Colonic mucosa (tissue), 4 donors: ENCODE measurements at regions not wholly inside any gene's neighbourhood (a gene's known extent, or its start where the extent isn't known, plus 50 kb on each side); places are given as distances from the start of the nearest gene placed in this dataset.

Experiments used
- DNase-seq: peaks from one replicate; pipeline ENCODE4 v3.0.0-alpha.2; 2020
- H3K27ac ChIP-seq: fragments of 200-600 bp; one replicate; pipeline ENCODE4 v1.8.0; 2021
- H3K27me3 ChIP-seq: fragments of 200-600 bp; one replicate; pipeline ENCODE4 v1.8.0; 2021
- H3K36me3 ChIP-seq: fragments of 200-600 bp; one replicate; pipeline ENCODE4 v1.8.0; 2021
- H3K4me1 ChIP-seq: fragments of 200-600 bp; one replicate; pipeline ENCODE4 v1.8.0; 2021; ENCODE audit warnings: mild to moderate bottlenecking
- H3K4me3 ChIP-seq: fragments of 200-600 bp; one replicate; pipeline ENCODE4 v1.8.0; 2021
- H3K9ac ChIP-seq, 2 donors: one replicate each; pipeline ENCODE4 v1.7.0; 2013; ENCODE audit warnings: control low read depth in 2 of 2, low read depth in 2 of 2, low read length in 2 of 2
- H3K9me3 ChIP-seq: fragments of 200-600 bp; one replicate; pipeline ENCODE4 v1.8.0; 2021
- intact Hi-C: fragments of 100-400 bp; cut with DNase I; formaldehyde crosslinking; loops from one replicate; pipeline ENCODE4 v1.14.1; 2022
- TF ChIP-seq, protein P1 (sequence below): fragments of 200-600 bp; IDR thresholded peaks from one replicate; pipeline ENCODE4 v1.8.0; 2022; ENCODE audit warnings: antibody characterized with exemption, mild to moderate bottlenecking
- donor health status: healthy.
- donor health status: DM: no; HTN: no; CAD: no.
- donor health status: DM: no; HTN: no; CAD: no.

DNA sequence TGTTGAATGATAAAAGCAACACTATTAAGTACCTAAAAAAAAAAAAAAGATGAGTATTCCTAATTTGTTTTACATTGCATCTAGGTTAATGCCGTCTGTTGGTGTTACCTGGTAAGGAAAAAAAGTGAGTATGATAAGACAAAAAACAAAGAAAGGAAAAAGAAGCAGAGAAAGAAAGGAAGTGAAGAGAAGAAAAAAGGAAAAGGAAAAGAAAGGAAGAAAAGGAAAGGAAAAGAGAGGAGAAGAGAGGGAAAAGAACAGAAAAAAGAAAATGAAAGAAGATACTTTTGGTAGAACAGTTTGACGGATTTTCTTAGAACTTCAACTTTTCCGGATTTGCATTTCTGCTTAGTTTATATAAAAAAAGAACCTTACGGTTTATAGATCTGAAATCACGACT, 387.9 kb downstream of the METTL4 start:
- Histone ChIP-seq H3K4me3 (no peak overlapping the region), H3K27ac (no peak overlapping the region), H3K27me3 (no peaks in the 10 kb centered on the region), H3K36me3 (no peaks in the 10 kb centered on the region), H3K9me3 (no peaks in the 10 kb centered on the region), H3K4me1 (no peaks in the 10 kb centered on the region), H3K9ac (no peak overlapping the region)
- intact Hi-C loops, result no loop called here
- TF ChIP-seq, protein P1, sequence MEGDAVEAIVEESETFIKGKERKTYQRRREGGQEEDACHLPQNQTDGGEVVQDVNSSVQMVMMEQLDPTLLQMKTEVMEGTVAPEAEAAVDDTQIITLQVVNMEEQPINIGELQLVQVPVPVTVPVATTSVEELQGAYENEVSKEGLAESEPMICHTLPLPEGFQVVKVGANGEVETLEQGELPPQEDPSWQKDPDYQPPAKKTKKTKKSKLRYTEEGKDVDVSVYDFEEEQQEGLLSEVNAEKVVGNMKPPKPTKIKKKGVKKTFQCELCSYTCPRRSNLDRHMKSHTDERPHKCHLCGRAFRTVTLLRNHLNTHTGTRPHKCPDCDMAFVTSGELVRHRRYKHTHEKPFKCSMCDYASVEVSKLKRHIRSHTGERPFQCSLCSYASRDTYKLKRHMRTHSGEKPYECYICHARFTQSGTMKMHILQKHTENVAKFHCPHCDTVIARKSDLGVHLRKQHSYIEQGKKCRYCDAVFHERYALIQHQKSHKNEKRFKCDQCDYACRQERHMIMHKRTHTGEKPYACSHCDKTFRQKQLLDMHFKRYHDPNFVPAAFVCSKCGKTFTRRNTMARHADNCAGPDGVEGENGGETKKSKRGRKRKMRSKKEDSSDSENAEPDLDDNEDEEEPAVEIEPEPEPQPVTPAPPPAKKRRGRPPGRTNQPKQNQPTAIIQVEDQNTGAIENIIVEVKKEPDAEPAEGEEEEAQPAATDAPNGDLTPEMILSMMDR, result no peak
- DNase-seq, result no peak

DNA sequence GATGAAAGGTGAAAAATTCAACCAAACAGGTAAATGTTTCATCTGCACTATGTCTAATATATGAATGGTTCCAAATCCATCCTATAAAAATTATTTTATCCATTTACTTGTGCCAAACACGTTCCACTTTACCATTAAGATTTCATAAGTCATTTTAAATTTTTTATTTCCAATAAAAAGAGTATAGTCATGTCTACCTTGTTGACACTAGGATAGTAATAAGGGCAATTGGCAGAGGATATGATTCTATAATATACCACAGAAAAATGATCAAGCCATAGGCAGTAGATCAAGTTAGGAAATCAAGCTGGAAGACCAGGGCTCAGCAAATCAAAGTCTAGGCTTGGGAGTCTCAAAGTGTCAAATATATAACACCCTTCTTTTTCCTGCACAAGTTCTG, 384.3 kb downstream of the METTL4 start:
- Histone ChIP-seq H3K9ac (no peak overlapping the region), H3K4me3 (no peak overlapping the region), H3K36me3 (no peaks in the 10 kb centered on the region), H3K9me3 (no peaks in the 10 kb centered on the region), H3K27me3 (no peaks in the 10 kb centered on the region), H3K4me1 (no peaks in the 10 kb centered on the region), H3K27ac (no peak overlapping the region)
- TF ChIP-seq, protein P1, result no peak
- no peak for DNase-seq
- intact Hi-C loops, result no loop called here

DNA sequence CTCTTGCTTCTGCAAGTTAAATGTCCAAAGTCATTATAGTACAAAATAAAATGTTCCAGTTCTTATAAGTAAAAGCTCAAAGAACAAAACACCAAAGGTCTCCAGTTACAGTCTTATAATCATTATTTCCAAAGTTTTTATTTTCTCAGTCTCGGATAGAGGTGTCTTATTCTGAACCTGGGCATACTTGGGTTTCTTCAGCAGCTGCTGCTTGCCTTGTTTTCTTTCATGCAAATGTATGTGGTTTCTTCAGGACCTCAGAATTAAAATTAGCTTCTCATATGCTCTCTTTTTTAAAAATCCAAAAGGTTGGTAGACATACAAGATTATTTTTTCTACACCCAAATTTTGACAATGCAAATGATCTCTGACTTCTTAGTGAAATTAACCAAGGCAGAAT, 383.0 kb downstream of the METTL4 start:
- DNase-seq, result no peak
- Histone ChIP-seq H3K9ac (no peak overlapping the region), H3K9me3 (no peaks in the 10 kb centered on the region), H3K27ac (no peak overlapping the region), H3K4me1 (no peaks in the 10 kb centered on the region), H3K4me3 (no peak overlapping the region), H3K27me3 (no peaks in the 10 kb centered on the region), H3K36me3 (no peaks in the 10 kb centered on the region)
- TF ChIP-seq, protein P1, result no peak
- intact Hi-C loops, result no loop called here

DNA sequence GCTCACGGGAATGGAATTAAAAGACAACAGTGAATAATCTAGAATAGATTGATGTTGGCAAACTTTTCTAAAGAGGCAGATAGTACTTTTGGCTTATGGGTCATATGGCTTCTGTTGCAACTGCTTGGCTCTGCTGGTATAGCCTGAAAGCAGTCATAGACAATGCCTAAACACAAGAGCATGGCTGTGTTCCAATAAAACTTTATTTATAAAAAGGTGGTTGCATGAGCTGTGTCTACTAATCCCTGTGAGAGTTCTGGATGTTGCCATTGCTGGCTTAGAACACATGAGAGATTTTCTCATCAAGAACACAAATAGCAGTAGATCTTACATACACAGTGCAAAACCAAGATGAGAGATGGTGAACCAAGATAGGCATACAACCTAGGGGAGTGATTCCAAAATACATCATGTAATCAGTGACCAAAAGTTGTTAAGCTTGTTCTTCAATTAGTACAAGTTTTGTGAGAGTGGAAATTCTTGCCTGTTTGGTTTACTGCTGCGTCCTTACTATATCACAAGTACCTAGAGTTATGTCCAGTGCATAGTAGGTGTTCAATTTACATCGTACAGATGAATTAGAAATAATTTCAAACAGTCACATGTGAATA, 380.0 kb downstream of the METTL4 start:
- H3K27ac ChIP-seq, result no peak overlapping the region
- no peaks in the 10 kb centered on the region for H3K36me3 ChIP-seq
- DNase-seq, result no peak
- no peaks in the 10 kb centered on the region for H3K27me3 ChIP-seq
- no peak overlapping the region for H3K9ac ChIP-seq
- TF ChIP-seq, protein P1, result no peak
- intact Hi-C loops, result no loop called here
- no peaks in the 10 kb centered on the region for H3K9me3 ChIP-seq
- H3K4me3 ChIP-seq, result no peak overlapping the region
- H3K4me1 ChIP-seq, result no peaks in the 10 kb centered on the region

DNA sequence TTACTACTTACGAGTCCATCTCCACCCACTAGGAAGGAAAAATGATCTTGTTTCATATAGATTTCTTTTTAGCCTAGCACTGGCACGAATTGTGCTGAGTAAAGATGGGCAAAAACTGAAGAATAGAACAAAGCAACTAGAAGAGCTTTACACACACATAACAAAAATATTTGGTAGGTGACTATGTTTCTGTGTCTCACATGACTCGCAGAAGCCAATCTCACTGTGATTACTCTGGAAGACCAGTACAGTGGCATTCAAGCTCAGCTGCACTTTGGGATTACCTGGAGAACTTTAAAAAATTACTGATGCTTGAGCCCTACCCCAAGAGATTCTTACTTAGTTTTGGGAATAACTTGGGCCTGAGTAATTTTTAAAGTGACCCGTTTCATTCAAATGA, 378.7 kb downstream of the METTL4 start:
- H3K9me3 ChIP-seq, result no peaks in the 10 kb centered on the region
- H3K27ac ChIP-seq, result no peak overlapping the region
- DNase-seq, result no peak

More for the DNA sequence above, 378.7 kb downstream of the METTL4 start:
- H3K4me1 ChIP-seq, result no peaks in the 10 kb centered on the region
- H3K36me3 ChIP-seq, result no peaks in the 10 kb centered on the region
- no peaks in the 10 kb centered on the region for H3K27me3 ChIP-seq
- intact Hi-C loops, result no loop called here
- H3K9ac ChIP-seq, result no peak overlapping the region
- TF ChIP-seq, protein P1, result no peak
- H3K4me3 ChIP-seq, result no peak overlapping the region
